ENCODE measurements at regions not wholly inside any gene's neighbourhood (a gene's known extent, or its start where the extent isn't known, plus 50 kb on each side); places are given as distances from the start of the nearest gene placed in this dataset.

GRCh38 chr3:124404621-124405020 lies 325.6 kb upstream of the UMPS start:
- Histone ChIP-seq H3K4me3 (replicated peaks; ENCODE audit: insufficient read depth, low read length) (no peak overlapping the region), H3K27me3 (ENCODE audit: insufficient read depth, poor library complexity, severe bottlenecking) (no peaks in the 10 kb centered on the region), H3K27ac (replicated peaks) (no peak overlapping the region)
- no peak for TF ChIP-seq REST (IDR thresholded peaks at IDR 0.05; ENCODE audit: insufficient replicate concordance, low read depth)
- no peak for TF ChIP-seq GABPA (IDR thresholded peaks at IDR 0.05; ENCODE audit: low read depth)
- TF ChIP-seq POLR2AphosphoS5 (IDR thresholded peaks at IDR 0.05; ENCODE audit: low read depth): no peak
- DNase-seq (ENCODE audit: low read depth in 1 of 2, low spot score in 1 of 2): no peak

GRCh38 chr3:124407260-124407659 lies 323.0 kb upstream of the UMPS start:
- Histone ChIP-seq H3K27me3 (ENCODE audit: insufficient read depth, poor library complexity, severe bottlenecking) (no peaks in the 10 kb centered on the region), H3K27ac (replicated peaks) (no peak overlapping the region), H3K4me3 (replicated peaks; ENCODE audit: insufficient read depth, low read length) (no peak overlapping the region)
- DNase-seq (ENCODE audit: low read depth in 1 of 2, low spot score in 1 of 2): no peak
- TF ChIP-seq, protein P1, sequence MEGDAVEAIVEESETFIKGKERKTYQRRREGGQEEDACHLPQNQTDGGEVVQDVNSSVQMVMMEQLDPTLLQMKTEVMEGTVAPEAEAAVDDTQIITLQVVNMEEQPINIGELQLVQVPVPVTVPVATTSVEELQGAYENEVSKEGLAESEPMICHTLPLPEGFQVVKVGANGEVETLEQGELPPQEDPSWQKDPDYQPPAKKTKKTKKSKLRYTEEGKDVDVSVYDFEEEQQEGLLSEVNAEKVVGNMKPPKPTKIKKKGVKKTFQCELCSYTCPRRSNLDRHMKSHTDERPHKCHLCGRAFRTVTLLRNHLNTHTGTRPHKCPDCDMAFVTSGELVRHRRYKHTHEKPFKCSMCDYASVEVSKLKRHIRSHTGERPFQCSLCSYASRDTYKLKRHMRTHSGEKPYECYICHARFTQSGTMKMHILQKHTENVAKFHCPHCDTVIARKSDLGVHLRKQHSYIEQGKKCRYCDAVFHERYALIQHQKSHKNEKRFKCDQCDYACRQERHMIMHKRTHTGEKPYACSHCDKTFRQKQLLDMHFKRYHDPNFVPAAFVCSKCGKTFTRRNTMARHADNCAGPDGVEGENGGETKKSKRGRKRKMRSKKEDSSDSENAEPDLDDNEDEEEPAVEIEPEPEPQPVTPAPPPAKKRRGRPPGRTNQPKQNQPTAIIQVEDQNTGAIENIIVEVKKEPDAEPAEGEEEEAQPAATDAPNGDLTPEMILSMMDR (IDR thresholded peaks at IDR 0.05; ENCODE audit: insufficient read depth, low read length): no peak
- TF ChIP-seq REST (IDR thresholded peaks at IDR 0.05; ENCODE audit: insufficient replicate concordance, low read depth) (no peak), POLR2AphosphoS5 (IDR thresholded peaks at IDR 0.05; ENCODE audit: low read depth) (no peak), GABPA (IDR thresholded peaks at IDR 0.05; ENCODE audit: low read depth) (no peak), SPI1 (IDR thresholded peaks at IDR 0.05; ENCODE audit: borderline replicate concordance, low read depth) (no peak)

- TF ChIP-seq REST (IDR thresholded peaks at IDR 0.05; ENCODE audit: insufficient replicate concordance, low read depth) (no peak), GABPA (IDR thresholded peaks at IDR 0.05; ENCODE audit: low read depth) (no peak), POLR2AphosphoS5 (IDR thresholded peaks at IDR 0.05; ENCODE audit: low read depth) (no peak), SPI1 (IDR thresholded peaks at IDR 0.05; ENCODE audit: borderline replicate concordance, low read depth) (no peak)
- TF ChIP-seq, protein P1 (IDR thresholded peaks at IDR 0.05; ENCODE audit: insufficient read depth, low read length): no peak
- no peaks in the 10 kb centered on the region for H3K27me3 ChIP-seq (ENCODE audit: insufficient read depth, poor library complexity, severe bottlenecking)
- no peak for DNase-seq (ENCODE audit: low read depth in 1 of 2, low spot score in 1 of 2)
- H3K27ac ChIP-seq (replicated peaks): no peak overlapping the region
- no peak overlapping the region for H3K4me3 ChIP-seq (replicated peaks; ENCODE audit: insufficient read depth, low read length)
Measured at GRCh38 chr3:124409650-124410275, 320.5 kb upstream of the UMPS start.
